ENCODE measurements at regions not wholly inside any gene's neighbourhood (a gene's known extent, or its start where the extent isn't known, plus 50 kb on each side); places are given as distances from the start of the nearest gene placed in this dataset.
"Not testable (repeated sequence)": the region's sequence is repeated elsewhere in the genome, so short reads cannot be mapped to it uniquely, and the experiment has no call there.

DNA sequence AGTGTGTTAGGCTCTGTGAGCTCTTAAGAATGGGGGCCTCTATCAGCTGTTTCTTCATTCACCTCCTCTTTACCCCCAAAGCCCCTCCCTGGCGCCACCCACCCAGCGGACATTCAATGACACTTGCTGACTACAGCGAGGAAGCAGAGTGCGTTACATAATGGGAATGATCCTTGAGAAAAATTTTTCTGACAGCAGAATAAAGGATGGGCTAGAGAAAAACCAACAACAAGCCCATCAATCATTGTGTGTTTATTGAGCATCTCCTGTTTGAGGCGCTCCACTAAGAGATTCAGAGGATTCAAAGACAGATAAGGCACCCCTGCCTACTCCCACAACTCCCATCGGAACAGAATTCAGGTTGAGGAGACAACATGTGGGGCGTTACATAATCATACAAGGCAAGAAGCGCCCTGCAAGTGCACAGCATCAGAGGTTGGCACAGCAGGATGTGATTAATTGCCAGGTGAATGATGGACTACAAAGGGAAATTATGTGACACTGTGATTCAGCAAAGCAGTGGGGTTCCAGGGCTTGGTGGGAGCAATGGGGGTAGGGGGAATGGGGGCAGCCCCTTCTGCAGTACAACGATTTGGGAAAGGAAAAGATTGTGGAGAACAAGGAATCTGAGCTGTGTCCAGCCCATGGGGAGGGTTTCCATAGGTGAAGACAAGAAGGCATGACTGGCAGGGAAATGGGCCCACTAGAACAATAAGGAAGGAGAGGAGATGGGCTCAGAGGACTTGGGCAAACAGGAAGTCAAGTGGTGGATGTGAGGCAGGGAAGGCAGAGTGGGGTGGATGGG is 141.3 kb upstream of the ATP2B2 start:
- no peak for DNase-seq (ENCODE audit: low spot score)
- H3K36me3 Mint-ChIP-seq (ENCODE audit: low read depth, unreplicated experiment) = no peaks in the 10 kb centered on the region
- TF ChIP-seq, protein P1, sequence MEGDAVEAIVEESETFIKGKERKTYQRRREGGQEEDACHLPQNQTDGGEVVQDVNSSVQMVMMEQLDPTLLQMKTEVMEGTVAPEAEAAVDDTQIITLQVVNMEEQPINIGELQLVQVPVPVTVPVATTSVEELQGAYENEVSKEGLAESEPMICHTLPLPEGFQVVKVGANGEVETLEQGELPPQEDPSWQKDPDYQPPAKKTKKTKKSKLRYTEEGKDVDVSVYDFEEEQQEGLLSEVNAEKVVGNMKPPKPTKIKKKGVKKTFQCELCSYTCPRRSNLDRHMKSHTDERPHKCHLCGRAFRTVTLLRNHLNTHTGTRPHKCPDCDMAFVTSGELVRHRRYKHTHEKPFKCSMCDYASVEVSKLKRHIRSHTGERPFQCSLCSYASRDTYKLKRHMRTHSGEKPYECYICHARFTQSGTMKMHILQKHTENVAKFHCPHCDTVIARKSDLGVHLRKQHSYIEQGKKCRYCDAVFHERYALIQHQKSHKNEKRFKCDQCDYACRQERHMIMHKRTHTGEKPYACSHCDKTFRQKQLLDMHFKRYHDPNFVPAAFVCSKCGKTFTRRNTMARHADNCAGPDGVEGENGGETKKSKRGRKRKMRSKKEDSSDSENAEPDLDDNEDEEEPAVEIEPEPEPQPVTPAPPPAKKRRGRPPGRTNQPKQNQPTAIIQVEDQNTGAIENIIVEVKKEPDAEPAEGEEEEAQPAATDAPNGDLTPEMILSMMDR (IDR thresholded peaks at IDR 0.05; ENCODE audit: unreplicated experiment) = no peak
- H3K4me3 Mint-ChIP-seq (ENCODE audit: unreplicated experiment) = no peak overlapping the region
- H3K27me3 Mint-ChIP-seq (ENCODE audit: unreplicated experiment) = peaks cover 3% of the 10 kb centered on the region
- H3K4me1 Mint-ChIP-seq (ENCODE audit: unreplicated experiment) = no peaks in the 10 kb centered on the region
- H3K9me3 Mint-ChIP-seq (ENCODE audit: unreplicated experiment) = no peaks in the 10 kb centered on the region
- H3K27ac Mint-ChIP-seq (ENCODE audit: unreplicated experiment) = no peak overlapping the region

- no peak overlapping the region for H3K4me3 Mint-ChIP-seq (ENCODE audit: unreplicated experiment)
- DNase-seq (ENCODE audit: low spot score) = no peak
- no peaks in the 10 kb centered on the region for H3K36me3 Mint-ChIP-seq (ENCODE audit: low read depth, unreplicated experiment)
- peaks cover 3% of the 10 kb centered on the region for H3K27me3 Mint-ChIP-seq (ENCODE audit: unreplicated experiment)
- no peaks in the 10 kb centered on the region for H3K4me1 Mint-ChIP-seq (ENCODE audit: unreplicated experiment)
- TF ChIP-seq, protein P1 (IDR thresholded peaks at IDR 0.05; ENCODE audit: unreplicated experiment) = no peak
- H3K27ac Mint-ChIP-seq (ENCODE audit: unreplicated experiment) = no peak overlapping the region
- H3K9me3 Mint-ChIP-seq (ENCODE audit: unreplicated experiment) = no peaks in the 10 kb centered on the region
These were observed 142.0 kb upstream of the ATP2B2 start for GRCh38 chr3:10647376-10647775.

DNA sequence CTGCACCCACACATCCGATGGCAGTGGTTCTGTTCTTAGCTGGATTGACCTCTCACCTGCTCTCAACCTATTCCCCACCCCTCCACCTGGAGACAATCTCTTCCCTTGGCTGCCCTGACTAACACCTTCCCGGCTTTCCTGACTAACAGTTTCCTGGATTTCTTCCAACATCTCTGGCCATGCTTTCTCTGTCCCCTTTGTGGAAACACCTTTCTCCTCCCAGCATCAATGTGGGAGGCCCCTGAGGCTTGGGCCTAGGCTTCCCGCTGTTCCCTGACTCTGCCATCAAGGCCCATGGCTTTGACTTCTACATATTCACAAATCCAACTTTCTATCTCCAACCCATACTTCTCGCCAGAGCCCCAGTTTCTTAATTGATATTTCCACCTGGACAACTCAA is 142.8 kb upstream of the ATP2B2 start:
- TF ChIP-seq, protein P1 (IDR thresholded peaks at IDR 0.05; ENCODE audit: unreplicated experiment) = no peak
- Mint-ChIP-seq H3K27ac (ENCODE audit: unreplicated experiment) (no peak overlapping the region), H3K4me3 (ENCODE audit: unreplicated experiment) (no peak overlapping the region), H3K4me1 (ENCODE audit: unreplicated experiment) (no peaks in the 10 kb centered on the region), H3K9me3 (ENCODE audit: unreplicated experiment) (no peaks in the 10 kb centered on the region), H3K27me3 (ENCODE audit: unreplicated experiment) (peaks cover 3% of the 10 kb centered on the region), H3K36me3 (ENCODE audit: low read depth, unreplicated experiment) (no peaks in the 10 kb centered on the region)
- no peak for DNase-seq (ENCODE audit: low spot score)

DNA sequence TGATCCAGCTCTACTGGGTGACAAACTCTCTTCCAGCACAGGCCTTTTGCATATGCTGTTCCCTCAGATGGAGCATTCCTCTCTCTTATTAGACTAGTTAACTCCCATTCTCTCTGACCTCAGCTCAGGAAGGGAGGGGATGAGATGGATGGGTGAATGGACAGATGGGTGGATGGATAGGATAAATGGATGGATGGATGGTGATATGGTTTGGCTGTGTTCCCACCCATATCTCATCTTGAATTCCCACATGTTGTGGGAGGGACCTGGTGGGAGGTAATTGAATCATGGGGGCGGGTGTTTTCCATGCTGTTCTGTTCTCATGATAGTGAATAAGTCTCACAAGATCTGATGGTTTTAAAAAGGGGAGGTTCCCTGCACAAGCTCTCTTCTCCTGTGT is 144.1 kb upstream of the ATP2B2 start:
- not testable (repeated sequence) for H3K27ac Mint-ChIP-seq (ENCODE audit: unreplicated experiment); H3K4me1 Mint-ChIP-seq (ENCODE audit: unreplicated experiment); H3K36me3 Mint-ChIP-seq (ENCODE audit: low read depth, unreplicated experiment); H3K9me3 Mint-ChIP-seq (ENCODE audit: unreplicated experiment); DNase-seq (ENCODE audit: low spot score); H3K27me3 Mint-ChIP-seq (ENCODE audit: unreplicated experiment); H3K4me3 Mint-ChIP-seq (ENCODE audit: unreplicated experiment)

DNA sequence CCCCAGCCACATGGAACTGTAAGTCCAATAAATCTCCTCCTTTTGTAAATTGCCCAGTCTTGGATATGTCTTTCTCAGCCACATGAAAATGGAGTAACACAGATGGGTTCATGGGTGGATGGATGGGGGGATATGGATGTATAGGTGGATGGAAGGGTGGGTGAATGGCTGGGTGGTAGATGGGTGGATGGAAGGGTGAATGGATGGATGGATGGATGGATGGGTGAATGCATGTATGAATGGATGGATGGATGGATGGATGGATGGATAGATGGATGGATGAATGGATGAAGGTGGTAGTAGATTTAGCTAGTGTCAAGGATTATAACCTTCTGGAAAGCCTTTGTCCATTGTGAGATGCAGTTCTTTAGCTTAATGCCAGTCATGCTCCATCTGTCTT is 146.1 kb upstream of the ATP2B2 start:
- no peak overlapping the region for H3K27ac Mint-ChIP-seq (ENCODE audit: unreplicated experiment)
- DNase-seq (ENCODE audit: low spot score) = no peak
- no peaks in the 10 kb centered on the region for H3K9me3 Mint-ChIP-seq (ENCODE audit: unreplicated experiment)
- H3K4me3 Mint-ChIP-seq (ENCODE audit: unreplicated experiment) = no peak overlapping the region
- H3K36me3 Mint-ChIP-seq (ENCODE audit: low read depth, unreplicated experiment) = no peaks in the 10 kb centered on the region
- H3K4me1 Mint-ChIP-seq (ENCODE audit: unreplicated experiment) = peaks cover 4% of the 10 kb centered on the region
- H3K27me3 Mint-ChIP-seq (ENCODE audit: unreplicated experiment) = peaks cover 5% of the 10 kb centered on the region
- TF ChIP-seq, protein P1 (IDR thresholded peaks at IDR 0.05; ENCODE audit: unreplicated experiment) = no peak

Measured in endothelial cell (in vitro differentiated cells).